ENCODE measurements at regions not wholly inside any gene's neighbourhood (a gene's known extent, or its start where the extent isn't known, plus 50 kb on each side); places are given as distances from the start of the nearest gene placed in this dataset.
"Not testable (repeated sequence)": the region's sequence is repeated elsewhere in the genome, so short reads cannot be mapped to it uniquely, and the experiment has no call there.

DNA sequence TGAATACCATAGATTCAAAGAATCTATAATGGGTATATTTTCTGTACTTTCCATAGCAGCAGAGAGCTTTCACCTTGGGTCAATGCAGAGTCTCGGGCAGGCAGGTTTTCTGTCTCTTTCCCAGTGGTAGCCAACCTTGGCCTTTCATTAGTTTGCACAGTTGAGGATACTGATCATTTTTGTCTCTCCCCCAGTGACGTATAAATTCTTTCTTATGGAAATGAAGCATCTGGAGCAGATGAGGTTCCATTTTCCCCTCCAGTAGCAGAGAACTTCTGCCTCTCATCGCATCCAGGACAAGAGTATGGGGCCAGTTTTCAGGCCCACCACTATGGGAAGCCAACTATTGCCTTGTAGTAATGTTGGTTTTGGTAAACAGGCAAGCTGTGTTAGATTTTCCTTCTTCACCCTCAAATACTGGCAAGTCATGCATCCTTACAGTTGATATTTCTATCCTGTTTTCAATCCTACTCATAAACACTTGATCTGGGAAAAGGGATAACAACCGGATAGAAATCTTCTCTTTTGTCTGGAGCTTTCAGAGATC is 845.2 kb upstream of the CDH18 start:
- TF ChIP-seq GATA1 (IDR thresholded peaks at IDR 0.05; ENCODE audit: low read depth, low read length) (no peak), POLR2A (IDR thresholded peaks at IDR 0.05; ENCODE audit: low read length) (no peak)

DNA sequence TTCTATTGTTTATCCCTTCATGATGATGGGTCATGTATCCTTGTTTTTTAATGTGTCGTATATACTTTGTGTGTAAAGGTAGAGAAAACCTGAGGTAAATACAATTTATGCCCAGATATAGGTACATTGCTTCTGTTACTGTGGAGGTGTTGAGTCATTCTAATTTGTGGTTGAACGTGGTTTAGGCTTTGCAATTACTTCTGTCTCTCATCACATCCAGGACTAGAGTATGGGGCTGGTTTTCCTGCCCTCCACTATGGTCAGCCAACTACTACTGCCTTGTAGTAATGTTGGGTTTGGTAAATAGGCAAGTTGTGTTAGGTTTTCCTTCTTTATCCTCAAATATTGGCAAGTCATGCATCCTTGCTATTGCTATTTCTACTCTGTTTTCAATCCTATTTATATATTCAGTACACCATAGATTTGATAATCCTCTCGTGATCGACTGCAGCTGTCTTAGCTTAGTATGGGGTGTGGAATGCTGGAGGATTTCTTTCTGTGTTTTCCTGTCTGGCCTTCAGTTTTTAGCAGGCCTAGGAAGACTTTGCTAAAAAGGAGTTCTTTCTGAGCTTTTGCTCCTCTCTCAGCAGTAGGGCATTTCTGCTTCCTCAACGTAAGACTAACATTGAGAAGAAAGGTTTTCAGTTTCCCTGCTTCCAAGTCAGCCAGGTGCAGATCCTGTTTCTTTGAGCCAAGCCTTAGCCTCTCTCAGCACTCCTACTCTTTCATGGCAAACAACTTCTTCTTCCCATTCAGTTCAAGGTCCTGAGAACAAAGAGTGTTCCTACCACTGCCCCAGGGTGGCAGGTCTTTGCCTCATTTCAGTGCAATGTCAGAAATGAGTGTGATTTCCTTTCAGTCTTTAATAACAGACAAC is 844.4 kb upstream of the CDH18 start:
- TF ChIP-seq POLR2A (IDR thresholded peaks at IDR 0.05; ENCODE audit: low read length): no peak
- no peak for TF ChIP-seq GATA1 (IDR thresholded peaks at IDR 0.05; ENCODE audit: low read depth, low read length)
- DNase-seq: no peak

More for the DNA sequence above, 845.2 kb upstream of the CDH18 start:
- DNase-seq: no peak

DNA sequence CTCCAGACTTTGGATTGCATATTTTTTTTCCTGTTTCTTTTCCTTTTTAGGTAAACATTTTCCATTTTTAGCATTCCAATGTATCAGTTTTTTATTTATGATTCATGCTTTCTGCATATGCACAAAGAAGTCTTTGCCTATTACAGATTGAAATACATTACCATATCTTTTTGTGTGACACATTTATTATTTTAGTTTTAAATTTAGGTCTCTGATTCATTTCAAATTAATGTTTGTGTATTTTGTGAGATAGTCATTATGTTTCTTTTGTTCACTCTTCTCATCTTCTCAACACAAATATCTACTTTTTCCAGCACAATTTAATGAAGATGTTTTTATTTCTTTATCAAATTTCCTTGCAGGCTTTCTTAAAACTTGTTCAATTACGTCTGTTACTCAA is 838.0 kb upstream of the CDH18 start:
- not testable (repeated sequence) for DNase-seq

DNA sequence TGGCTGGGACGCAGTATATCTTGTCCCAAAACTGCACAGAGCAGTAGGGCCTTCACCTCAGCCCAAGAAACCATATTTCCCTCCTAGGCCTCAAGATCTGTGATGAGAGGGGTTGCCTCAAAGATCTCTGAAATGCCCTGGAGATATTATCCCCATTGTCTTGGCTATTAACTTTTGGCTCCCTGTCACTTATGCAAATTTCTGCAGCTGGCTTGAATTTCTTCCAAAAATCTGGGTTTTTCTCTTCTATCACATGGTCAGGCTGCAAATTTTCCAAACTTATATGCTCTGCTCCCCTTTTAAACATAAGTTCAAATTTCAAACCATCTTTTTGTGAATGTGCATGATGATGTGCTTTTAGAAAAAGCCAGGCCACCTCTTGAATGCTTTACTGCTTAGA is 809.2 kb upstream of the CDH18 start:
- DNase-seq: not testable (repeated sequence)

DNA sequence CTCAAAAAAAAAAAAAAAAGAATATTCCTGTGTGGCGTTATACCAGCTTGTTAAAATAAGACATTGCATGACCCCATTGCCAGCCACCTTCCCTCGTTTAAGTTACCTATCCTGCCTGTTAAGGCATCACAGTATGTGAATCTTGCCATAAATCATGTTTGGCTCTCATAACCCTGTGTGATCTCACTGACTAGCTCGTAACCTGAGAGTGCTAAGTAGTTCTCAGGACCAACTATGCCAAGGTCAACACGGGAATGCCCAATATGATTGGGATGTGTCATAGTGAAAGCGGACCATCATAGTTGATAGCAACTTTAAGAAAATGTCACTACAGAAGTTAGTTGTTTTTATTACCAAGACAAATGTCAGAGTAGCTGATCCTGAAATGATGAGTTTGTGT is 796.8 kb upstream of the CDH18 start:
- DNase-seq: not testable (repeated sequence)

DNA sequence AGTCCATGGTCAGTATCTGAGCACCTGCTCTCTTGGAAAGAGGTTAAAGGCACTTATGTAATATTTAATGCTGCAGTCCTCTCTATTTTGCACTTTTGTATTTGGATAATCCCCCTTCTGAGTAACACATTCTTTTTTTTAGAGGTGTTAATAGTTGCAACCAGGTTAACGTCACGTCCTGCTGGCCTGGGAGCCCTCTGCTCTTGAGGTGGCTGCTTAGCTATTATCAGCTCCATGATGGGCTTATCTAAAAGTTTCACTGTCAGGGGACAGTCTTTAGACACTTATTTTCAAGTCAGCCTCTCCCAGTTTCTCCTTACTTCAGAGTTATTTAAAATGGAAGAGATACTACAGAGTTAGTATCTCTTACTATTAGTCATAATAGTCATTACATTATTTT is 795.5 kb upstream of the CDH18 start:
- not testable (repeated sequence) for DNase-seq

DNA sequence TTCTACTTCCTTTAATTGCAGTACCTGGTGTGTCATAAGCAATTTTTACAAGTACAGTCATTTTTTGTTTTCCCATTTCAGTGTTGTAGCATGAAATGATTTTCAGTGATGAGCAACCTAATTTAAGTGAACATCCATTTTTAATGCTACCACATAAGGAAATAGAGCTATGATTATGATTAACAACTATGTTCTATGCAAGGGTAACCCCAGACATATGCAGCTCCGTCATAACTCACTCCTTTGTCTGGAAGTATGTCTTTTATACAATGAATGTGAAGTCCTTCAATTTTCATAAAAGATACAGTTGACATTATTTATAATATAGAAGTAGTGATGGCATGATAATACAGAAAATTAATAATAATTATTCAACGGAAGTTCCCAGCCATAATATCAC is 783.3 kb upstream of the CDH18 start:
- DNase-seq: not testable (repeated sequence)

DNA sequence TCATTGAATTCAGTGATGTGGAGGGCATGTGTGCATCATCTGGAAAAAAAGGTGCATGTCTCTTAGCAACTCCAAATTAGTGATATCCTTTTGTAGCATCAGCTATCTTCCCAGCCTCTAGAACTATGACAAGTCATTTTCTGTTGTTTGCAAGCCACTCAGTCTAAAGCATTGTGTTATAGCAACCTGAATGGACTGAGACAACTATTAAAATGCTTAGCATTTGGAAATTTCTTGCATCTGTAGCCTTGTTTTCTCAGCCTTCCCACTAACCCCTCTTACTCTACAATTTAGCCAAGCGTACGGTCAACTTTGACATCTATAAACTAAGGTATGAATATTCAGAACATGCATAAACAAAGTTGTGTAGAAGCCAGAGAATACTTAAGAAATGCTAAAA is 777.1 kb upstream of the CDH18 start:
- DNase-seq: not testable (repeated sequence)

DNA sequence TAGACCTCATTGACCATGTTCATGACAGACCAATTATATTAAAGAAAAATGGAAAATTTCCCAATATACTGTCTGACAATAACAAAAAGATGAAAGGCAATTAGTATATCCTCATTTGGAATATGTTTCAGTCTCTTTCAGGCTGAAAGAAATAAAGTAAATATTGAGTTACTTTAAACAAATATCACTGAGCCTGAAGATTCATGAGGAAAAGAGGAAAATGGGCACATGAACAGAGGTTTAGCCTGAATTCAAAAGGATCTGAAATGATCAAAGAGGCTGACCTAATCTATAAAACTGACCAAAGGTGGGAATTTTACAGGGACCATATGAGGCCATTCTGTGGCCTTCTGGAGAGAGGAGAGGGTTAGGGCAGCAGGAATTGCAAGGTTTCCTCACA is 771.5 kb upstream of the CDH18 start:
- not testable (repeated sequence) for DNase-seq

DNA sequence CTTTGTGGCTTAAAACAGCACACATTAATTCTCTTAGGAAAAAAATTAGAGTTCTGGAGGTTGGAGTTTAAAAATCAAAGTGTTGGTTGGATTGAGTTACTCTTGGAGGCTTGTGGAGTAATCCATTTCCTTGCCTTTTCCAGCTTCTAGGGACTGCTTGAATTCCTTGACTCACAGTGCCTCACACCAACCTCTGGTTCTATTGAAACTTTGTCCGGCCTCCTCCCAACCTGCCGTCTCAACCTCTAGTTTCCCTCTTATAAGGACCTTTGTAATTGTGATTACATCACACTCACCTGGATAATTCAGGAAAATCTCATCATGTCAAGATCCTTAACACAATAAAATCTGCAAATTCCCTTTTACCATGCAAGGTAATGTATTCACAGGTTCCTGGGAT is 764.2 kb upstream of the CDH18 start:
- not testable (repeated sequence) for DNase-seq

DNA sequence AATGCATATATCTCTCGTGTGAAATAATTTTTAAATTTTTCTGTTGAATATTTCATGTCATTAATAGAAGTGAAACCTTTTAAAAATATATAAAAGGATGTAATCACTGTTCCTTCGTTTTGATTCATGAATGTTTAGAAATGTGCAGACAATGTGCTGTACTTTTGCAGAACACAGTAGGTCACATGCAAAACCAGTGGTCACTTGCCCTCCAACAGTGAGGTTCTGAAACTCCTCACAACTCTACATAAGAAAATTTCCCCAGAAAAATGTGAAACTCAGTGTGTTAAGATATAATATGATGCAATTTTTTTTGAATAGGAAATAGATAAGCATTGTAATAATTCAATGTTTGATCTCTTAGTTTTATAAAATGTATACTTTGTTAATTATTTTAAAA is 747.7 kb upstream of the CDH18 start:
- DNase-seq: not testable (repeated sequence)

DNA sequence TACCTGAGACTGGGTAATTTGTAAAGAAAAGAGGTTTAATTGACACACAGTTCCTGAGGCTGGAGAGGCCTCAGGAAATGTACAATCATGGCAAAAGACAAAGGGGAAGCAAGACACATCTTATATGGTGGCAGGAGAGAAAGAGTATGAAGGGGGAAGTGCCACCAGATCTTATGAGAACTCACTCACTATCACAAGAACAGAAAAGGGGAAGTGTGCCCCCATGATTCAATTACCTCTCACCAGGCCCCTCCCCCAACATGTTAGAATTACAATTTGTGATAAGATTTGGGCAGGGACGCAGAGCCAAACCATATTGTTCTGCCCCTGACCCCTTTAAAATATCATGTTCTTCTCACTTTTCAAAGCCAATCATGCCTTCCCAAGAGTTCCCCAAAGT is 744.2 kb upstream of the CDH18 start:
- not testable (repeated sequence) for DNase-seq

DNA sequence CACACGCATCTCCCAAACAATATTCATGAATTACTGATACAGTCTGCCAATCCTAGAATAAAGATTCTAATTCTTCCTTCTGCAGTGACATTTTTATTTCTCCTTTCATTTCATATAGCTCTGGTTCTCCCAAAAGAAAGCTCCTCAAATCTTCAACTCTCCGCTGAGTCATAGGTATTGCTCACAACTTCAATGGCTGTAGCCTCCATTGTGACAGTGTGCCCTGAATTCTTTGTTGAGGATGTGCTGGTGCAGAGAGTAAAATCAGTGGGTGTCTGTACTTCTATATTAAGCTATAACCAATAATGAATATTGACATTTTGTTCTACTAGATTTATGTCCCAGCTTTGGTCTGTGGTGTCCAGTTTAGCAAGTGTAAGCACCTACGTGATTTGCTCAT is 733.3 kb upstream of the CDH18 start:
- DNase-seq: not testable (repeated sequence)

DNA sequence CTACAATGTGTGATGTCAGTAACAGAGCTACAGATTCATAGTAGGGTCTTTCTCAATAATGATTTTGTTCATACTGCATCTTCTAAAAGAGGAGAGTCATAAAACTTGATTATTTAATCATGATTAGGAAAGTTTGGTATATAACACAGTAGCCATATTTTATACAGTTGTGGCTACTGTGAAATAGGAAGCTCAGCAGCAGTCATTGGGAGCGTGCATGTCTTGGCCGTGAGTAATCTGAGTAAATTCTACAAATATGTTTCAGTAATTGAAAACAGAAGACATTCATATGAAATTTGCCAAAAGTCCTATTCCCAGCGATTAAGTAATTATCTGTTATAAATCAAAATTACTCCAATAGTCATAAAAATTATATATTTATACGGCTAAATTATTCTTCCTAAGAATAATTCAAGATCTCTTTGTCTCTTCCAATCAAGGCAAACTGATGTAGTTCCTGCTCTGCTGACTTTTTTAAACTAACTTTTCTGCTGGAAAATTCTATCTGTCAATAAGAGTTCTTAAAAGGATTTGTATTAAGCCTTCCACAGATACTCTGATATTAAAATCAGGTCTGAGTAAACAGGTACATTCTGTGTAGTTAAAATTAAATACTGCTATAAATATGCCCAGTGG is 723.6 kb upstream of the CDH18 start:
- DNase-seq: not testable (repeated sequence)

DNA sequence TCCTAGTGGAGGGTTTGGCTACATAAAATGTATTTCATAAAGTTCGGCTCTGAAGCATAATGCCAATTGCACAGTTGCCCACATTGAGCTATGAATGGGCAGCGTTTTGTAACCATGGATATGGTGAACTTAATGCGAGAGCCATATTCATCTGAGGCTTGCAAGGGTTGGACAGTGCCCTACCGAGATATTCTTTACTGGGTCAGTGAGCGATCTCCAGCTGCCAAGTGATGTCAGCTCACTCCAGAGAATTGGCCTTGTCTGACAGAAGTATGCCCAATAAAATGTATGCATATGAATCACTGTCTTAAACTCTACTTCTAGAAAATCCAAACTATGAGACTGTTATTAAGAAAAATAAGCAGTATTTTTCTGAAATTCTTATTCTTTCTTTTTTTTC is 719.6 kb upstream of the CDH18 start:
- not testable (repeated sequence) for DNase-seq

DNA sequence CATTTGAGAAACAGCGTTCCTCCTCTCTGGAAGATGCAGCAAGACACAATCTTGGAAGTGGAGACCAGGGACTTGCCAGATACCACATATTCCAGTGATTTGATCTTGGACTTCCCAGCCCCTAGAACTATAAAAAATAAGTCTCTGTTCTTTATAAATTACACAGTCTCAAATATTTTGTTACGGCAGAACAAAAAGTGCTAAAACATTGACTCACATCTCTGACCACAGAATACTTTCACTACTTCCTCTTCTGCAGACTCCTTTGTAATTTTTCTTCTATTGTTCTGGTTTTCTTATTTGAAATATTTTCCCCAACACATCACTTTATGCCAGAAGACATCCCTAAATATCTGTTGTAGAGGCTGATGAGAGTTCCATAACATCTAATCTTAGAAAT is 706.1 kb upstream of the CDH18 start:
- no peak for TF ChIP-seq POLR2A (IDR thresholded peaks at IDR 0.05; ENCODE audit: low read length)
- no peak for TF ChIP-seq GATA1 (IDR thresholded peaks at IDR 0.05; ENCODE audit: low read depth, low read length)
- no peak for DNase-seq

DNA sequence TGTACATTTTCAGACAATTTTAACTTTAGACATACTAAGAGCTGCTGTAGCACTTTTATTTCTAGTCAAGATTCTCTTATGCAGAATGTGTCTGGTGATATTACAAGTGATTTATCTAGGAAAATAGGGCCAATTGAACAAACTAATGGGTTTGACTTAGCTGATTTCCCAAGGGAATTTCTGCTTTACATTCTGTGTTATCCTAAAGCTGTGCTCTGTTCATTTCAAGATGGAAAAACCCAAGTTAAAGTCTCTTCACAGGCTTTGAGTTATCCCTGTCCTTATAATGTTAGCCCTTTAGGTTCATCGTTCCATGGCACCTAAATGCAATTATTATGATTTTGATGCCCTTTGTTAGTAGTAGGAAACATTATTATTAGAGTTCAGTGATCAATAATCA is 704.9 kb upstream of the CDH18 start:
- no peak for DNase-seq
- TF ChIP-seq POLR2A (IDR thresholded peaks at IDR 0.05; ENCODE audit: low read length) (no peak), GATA1 (IDR thresholded peaks at IDR 0.05; ENCODE audit: low read depth, low read length) (no peak)
